ENCODE measurements at regions not wholly inside any gene's neighbourhood (a gene's known extent, or its start where the extent isn't known, plus 50 kb on each side); places are given as distances from the start of the nearest gene placed in this dataset.

- H3K9me3 Mint-ChIP-seq = no peaks in the 10 kb centered on the region
- Histone ChIP-seq H3K4me2 (replicated peaks; ENCODE audit: extremely low read depth, low read length, poor library complexity, severe bottlenecking) (no peak overlapping the region), H4K20me1 (ENCODE audit: insufficient read depth, low read length) (no peaks in the 10 kb centered on the region), H2AFZ (ENCODE audit: insufficient read depth, low read depth, low read length, poor library complexity, severe bottlenecking) (no peak overlapping the region), H3K9ac (ENCODE audit: insufficient read depth, low read length, poor library complexity, severe bottlenecking) (no peak overlapping the region), H3K9me3 (replicated peaks in 1 of 2; ENCODE audit: control insufficient read depth in 1 of 2, insufficient read depth in 1 of 2, low read length in 2 of 2) (no peaks in the 10 kb centered on the region), H3K79me2 (ENCODE audit: insufficient read depth, low read length) (no peaks in the 10 kb centered on the region), H3K27ac (ENCODE audit: low read depth in 1 of 2, low read length in 2 of 2) (no peak overlapping the region), H3K4me1 (ENCODE audit: control insufficient read depth in 1 of 2, insufficient read depth in 2 of 2, low read length in 2 of 2) (no peaks in the 10 kb centered on the region), H3K27me3 (ENCODE audit: control insufficient read depth in 2 of 2, insufficient read depth in 2 of 2, low read length in 2 of 2) (no peaks in the 10 kb centered on the region), H3K36me3 (replicated peaks in 1 of 2; ENCODE audit: control insufficient read depth in 1 of 2, insufficient read depth in 2 of 2, low read length in 2 of 2) (no peaks in the 10 kb centered on the region), H3K4me3 (replicated peaks in 1 of 3; ENCODE audit: low read depth in 2 of 3, low read length in 3 of 3) (no peak overlapping the region)
- TF ChIP-seq CTCF (IDR thresholded peaks at IDR 0.05) = no peak
- no peaks in the 10 kb centered on the region for H3K4me1 Mint-ChIP-seq
- no peak overlapping the region for H3K27ac Mint-ChIP-seq
- no peaks in the 10 kb centered on the region for H3K36me3 Mint-ChIP-seq
- DNase-seq = no peak
- intact Hi-C loops (cut with micrococcal nuclease) = no loop called here
- H3K4me3 Mint-ChIP-seq = no peak overlapping the region
- peaks cover 0 to 2% (median 0%) of the 10 kb centered on the region in 3 donors for H3K27me3 Mint-ChIP-seq (ENCODE audit: low read depth in 3 of 3)
Observed at GRCh38 chr18:66749481-66750035, 145.7 kb upstream of the CDH19 start.

GRCh38 chr18:66749030-66749429 lies 145.1 kb upstream of the CDH19 start:
- Mint-ChIP-seq H3K36me3 (no peaks in the 10 kb centered on the region), H3K27ac (no peak overlapping the region), H3K4me3 (no peak overlapping the region), H3K4me1 (no peaks in the 10 kb centered on the region), H3K27me3 (ENCODE audit: low read depth in 3 of 3) (peaks cover 0 to 3% (median 2%) of the 10 kb centered on the region in 3 donors), H3K9me3 (no peaks in the 10 kb centered on the region)
- Histone ChIP-seq H3K27ac (ENCODE audit: low read depth in 1 of 2, low read length in 2 of 2) (no peak overlapping the region), H3K4me2 (replicated peaks; ENCODE audit: extremely low read depth, low read length, poor library complexity, severe bottlenecking) (no peak overlapping the region), H3K9me3 (replicated peaks in 1 of 2; ENCODE audit: control insufficient read depth in 1 of 2, insufficient read depth in 1 of 2, low read length in 2 of 2) (no peaks in the 10 kb centered on the region), H3K4me1 (ENCODE audit: control insufficient read depth in 1 of 2, insufficient read depth in 2 of 2, low read length in 2 of 2) (no peaks in the 10 kb centered on the region), H3K79me2 (ENCODE audit: insufficient read depth, low read length) (no peaks in the 10 kb centered on the region), H4K20me1 (ENCODE audit: insufficient read depth, low read length) (no peaks in the 10 kb centered on the region), H3K9ac (ENCODE audit: insufficient read depth, low read length, poor library complexity, severe bottlenecking) (no peak overlapping the region), H3K36me3 (replicated peaks in 1 of 2; ENCODE audit: control insufficient read depth in 1 of 2, insufficient read depth in 2 of 2, low read length in 2 of 2) (no peaks in the 10 kb centered on the region), H3K4me3 (replicated peaks in 1 of 3; ENCODE audit: low read depth in 2 of 3, low read length in 3 of 3) (no peak overlapping the region), H2AFZ (ENCODE audit: insufficient read depth, low read depth, low read length, poor library complexity, severe bottlenecking) (no peak overlapping the region), H3K27me3 (ENCODE audit: control insufficient read depth in 2 of 2, insufficient read depth in 2 of 2, low read length in 2 of 2) (no peaks in the 10 kb centered on the region)
- WGBS (ENCODE audit: insufficient coverage) = 100% methylated on average over 1 of the region's 2 CpGs
- intact Hi-C loops (cut with micrococcal nuclease) = no loop called here
- TF ChIP-seq CTCF (IDR thresholded peaks at IDR 0.05) = no peak
- DNase-seq = no peak
